ENCODE measurements at regions not wholly inside any gene's neighbourhood (a gene's known extent, or its start where the extent isn't known, plus 50 kb on each side); places are given as distances from the start of the nearest gene placed in this dataset.

DNA sequence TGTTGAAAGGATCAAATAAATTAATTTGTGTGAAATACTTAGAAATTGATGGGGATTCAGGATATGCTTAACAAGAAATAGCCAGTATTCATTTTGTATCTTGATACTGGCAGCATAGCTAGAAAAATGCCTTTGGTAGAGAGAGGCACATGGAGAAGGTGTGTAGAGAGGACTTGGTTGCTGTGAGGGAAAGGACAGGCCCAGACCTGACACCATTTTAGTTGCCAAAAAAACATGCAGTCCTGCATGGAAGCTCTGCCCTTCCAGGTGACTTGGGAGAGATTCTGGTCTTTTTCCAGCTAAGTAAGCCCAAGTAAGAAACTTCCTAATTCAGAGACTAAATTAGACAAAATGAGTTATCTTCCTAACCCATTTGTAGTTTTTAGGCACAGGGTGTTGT, 335.0 kb downstream of the RFC3 start:
- H4K91ac ChIP-seq (ENCODE audit: insufficient read depth, low read depth, low read length), result no peak overlapping the region
- H3K14ac ChIP-seq (replicated peaks; ENCODE audit: low read depth, low read length), result no peak overlapping the region
- no peak for DNase-seq
- H3K23ac ChIP-seq (ENCODE audit: low read depth, low read length), result no peak overlapping the region
- no peak overlapping the region for H2AFZ ChIP-seq (replicated peaks; ENCODE audit: low read length, poor library complexity)
- no peak overlapping the region for H3K56ac ChIP-seq (ENCODE audit: extremely low read depth, insufficient read depth, low read length)
- dilution Hi-C loops (cut with HindIII; ENCODE audit: low sequenced_read_pairs, unreplicated experiment) (no loop called here), intact Hi-C loops (cut with micrococcal nuclease) (no loop called here), in situ Hi-C loops (cut with MboI; ENCODE audit: low sequenced_read_pairs) (no loop called here)
- ATAC-seq (ENCODE audit: low read depth), result no peak
- H3K4me1 ChIP-seq (ENCODE audit: control insufficient read depth, insufficient read depth, low read length), result peaks cover 4% of the 10 kb centered on the region
- H3K9ac ChIP-seq (ENCODE audit: low read depth, low read length), result no peak overlapping the region
- no peak overlapping the region for H3K18ac ChIP-seq (ENCODE audit: low read depth, low read length)
- no peak overlapping the region for H2BK5ac ChIP-seq (ENCODE audit: low read depth, low read length, poor library complexity, severe bottlenecking)
- 0 out of 2 replicates have a peak, but pooled peaks cover 7% of the 10 kb centered on the region for H3K9me1 ChIP-seq (ENCODE audit: insufficient read depth, low read length)
- H2BK20ac ChIP-seq (ENCODE audit: low read depth, low read length), result no peak overlapping the region
- H3K4ac ChIP-seq (ENCODE audit: low read depth, low read length), result no peak overlapping the region
- H2BK15ac ChIP-seq (ENCODE audit: low read depth, low read length), result no peak overlapping the region
- no peaks in the 10 kb centered on the region for H3K9me3 ChIP-seq (ENCODE audit: control insufficient read depth, insufficient read depth, low read length)
- H3K4me2 ChIP-seq (ENCODE audit: low read depth, low read length), result no peak overlapping the region
- H2AK5ac ChIP-seq (ENCODE audit: low read depth, low read length), result 0 out of 2 replicates have a peak overlapping the region, but pooled peaks have one; percentile 20
- no peak overlapping the region for H3K27ac ChIP-seq (ENCODE audit: insufficient read depth, low read length)
- H4K8ac ChIP-seq (ENCODE audit: low read depth in 2 of 2, low read length in 2 of 2), result no peak overlapping the region; a peak in 1 of 4 replicates
- H2BK120ac ChIP-seq (ENCODE audit: low read depth, low read length), result no peak overlapping the region; the same call in 1 of the 2 replicates
- no peak overlapping the region for H2AK9ac ChIP-seq (replicated peaks; ENCODE audit: low read depth, low read length, poor library complexity)
- POLR2A ChIA-PET (ENCODE audit: unreplicated experiment), result no interaction called here
- H3K36me3 ChIP-seq (ENCODE audit: control insufficient read depth, insufficient read depth, low read length), result no peaks in the 10 kb centered on the region
- no peak overlapping the region for H3K4me3 ChIP-seq (ENCODE audit: insufficient read depth, low read depth, low read length)
- TF ChIP-seq RCOR1 (IDR thresholded peaks at IDR 0.05; ENCODE audit: insufficient replicate concordance, low read length), result no peak
- no peak for TF ChIP-seq CHD1 (IDR thresholded peaks at IDR 0.05; ENCODE audit: low read depth, low read length)
- no peak for TF ChIP-seq BHLHE40 (IDR thresholded peaks at IDR 0.05; ENCODE audit: low read depth, low read length)
- TF ChIP-seq MAZ (IDR thresholded peaks at IDR 0.05; ENCODE audit: borderline replicate concordance, low read depth, low read length), result no peak
- TF ChIP-seq, protein P1, sequence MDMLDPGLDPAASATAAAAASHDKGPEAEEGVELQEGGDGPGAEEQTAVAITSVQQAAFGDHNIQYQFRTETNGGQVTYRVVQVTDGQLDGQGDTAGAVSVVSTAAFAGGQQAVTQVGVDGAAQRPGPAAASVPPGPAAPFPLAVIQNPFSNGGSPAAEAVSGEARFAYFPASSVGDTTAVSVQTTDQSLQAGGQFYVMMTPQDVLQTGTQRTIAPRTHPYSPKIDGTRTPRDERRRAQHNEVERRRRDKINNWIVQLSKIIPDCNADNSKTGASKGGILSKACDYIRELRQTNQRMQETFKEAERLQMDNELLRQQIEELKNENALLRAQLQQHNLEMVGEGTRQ (IDR thresholded peaks at IDR 0.05; ENCODE audit: low read depth, low read length), result no peak
- H3K27me3 ChIP-seq (ENCODE audit: control insufficient read depth, insufficient read depth, low read length), result peaks cover 2% of the 10 kb centered on the region; the same call in 1 of the 2 replicates
- H4K5ac ChIP-seq (ENCODE audit: low read depth, low read length), result no peak overlapping the region
- no peaks in the 10 kb centered on the region for H4K20me1 ChIP-seq (ENCODE audit: insufficient read depth, low read length)
- H3K79me1 ChIP-seq (ENCODE audit: low read depth in 1 of 2, low read length in 2 of 2), result no peaks in the 10 kb centered on the region
- no TSS peak for BruUV-seq (replicated peaks)
- CTCF ChIA-PET, result no interaction called here

Measured in IMR-90 (cell line).